IMR-90 (cell line): ENCODE measurements at regions not wholly inside any gene's neighbourhood (a gene's known extent, or its start where the extent isn't known, plus 50 kb on each side); places are given as distances from the start of the nearest gene placed in this dataset.

Experiments used
- ATAC-seq: fragments of 200-7000 bp; cut with Tn5 transposase; 2 replicates; pipeline ENCODE4 v1.9.1; 2020; ENCODE audit warnings: low read depth, mild to moderate bottlenecking, moderate library complexity
- BruUV-seq: library from RNA; stranded (reverse); fragments of 400-500 nt; replicated peaks from 2 replicates; lab custom pipeline; 2021; lab: Mats Ljungman, UMichigan
- CTCF ChIA-PET: fragments of 300-600 bp; formaldehyde crosslinking; extraction: SDS; loops from one replicate; lab custom pipeline; 2021; ENCODE audit warnings: antibody characterized with exemption; lab: Yijun Ruan, JAX
- POLR2A ChIA-PET: fragments of 300-600 bp; sonication (Branson Sonifier 250); formaldehyde crosslinking; loops from one replicate; lab custom pipeline; 2022; ENCODE audit warnings: antibody characterized with exemption; ENCODE audit not compliant: unreplicated experiment; lab: Charles Lee
- DNase-seq: peaks from one replicate; pipeline ENCODE4 v3.0.0; 2013
- H2AFZ ChIP-seq: replicated peaks from 2 replicates; pipeline ENCODE3; 2013; ENCODE audit warnings: low read length, mild to moderate bottlenecking; ENCODE audit not compliant: poor library complexity
- H2AK5ac ChIP-seq: 2 replicates; pipeline ENCODE4 v1.6.1; 2013; ENCODE audit warnings: low read depth, low read length, inconsistent platforms
- H2AK9ac ChIP-seq: replicated peaks from 2 replicates; pipeline ENCODE3; 2013; ENCODE audit warnings: mild to moderate bottlenecking, low read depth, low read length, moderate library complexity; ENCODE audit not compliant: poor library complexity
- H2BK120ac ChIP-seq: 2 replicates; pipeline ENCODE4 v1.6.1; 2013; ENCODE audit warnings: low read depth, low read length, inconsistent platforms
- H2BK15ac ChIP-seq: 3 replicates; pipeline ENCODE4 v1.6.1; 2013; ENCODE audit warnings: low read depth, low read length, inconsistent platforms
- H2BK20ac ChIP-seq: 2 replicates; pipeline ENCODE4 v1.6.1; 2013; ENCODE audit warnings: low read depth, mild to moderate bottlenecking, inconsistent platforms, low read length, moderate library complexity
- H2BK5ac ChIP-seq: 2 replicates; pipeline ENCODE4 v1.6.1; 2013; ENCODE audit warnings: mild to moderate bottlenecking, low read depth, low read length, inconsistent platforms; ENCODE audit not compliant: poor library complexity, severe bottlenecking
- H3K14ac ChIP-seq: replicated peaks from 2 replicates; pipeline ENCODE4 v1.6.1; 2013; ENCODE audit warnings: low read depth, low read length, inconsistent platforms
- H3K18ac ChIP-seq: 2 replicates; pipeline ENCODE4 v1.6.1; 2013; ENCODE audit warnings: low read depth, low read length, control low read depth
- H3K23ac ChIP-seq: 2 replicates; pipeline ENCODE4 v1.6.1; 2013; ENCODE audit warnings: low read depth, low read length, inconsistent platforms
- H3K27ac ChIP-seq: 2 replicates; pipeline ENCODE4 v1.5.1; 2013; ENCODE audit warnings: mild to moderate bottlenecking, control low read depth, low read length; ENCODE audit not compliant: insufficient read depth
- H3K27me3 ChIP-seq: 2 replicates; pipeline ENCODE4 v1.6.1; 2013; ENCODE audit warnings: low read length; ENCODE audit not compliant: control insufficient read depth, insufficient read depth
- H3K36me3 ChIP-seq: 2 replicates; pipeline ENCODE4 v1.6.1; 2013; ENCODE audit warnings: low read length, mixed read lengths; ENCODE audit not compliant: control insufficient read depth, insufficient read depth
- H3K4ac ChIP-seq: 2 replicates; pipeline ENCODE4 v1.6.1; 2013; ENCODE audit warnings: low read depth, low read length, inconsistent platforms
- H3K4me1 ChIP-seq: 2 replicates; pipeline ENCODE4 v1.6.1; 2013; ENCODE audit warnings: low read length, mixed read lengths; ENCODE audit not compliant: control insufficient read depth, insufficient read depth
- H3K4me2 ChIP-seq: 2 replicates; pipeline ENCODE4 v1.6.1; 2013; ENCODE audit warnings: low read depth, mild to moderate bottlenecking, control low read depth, low read length, moderate library complexity
- H3K4me3 ChIP-seq: 2 replicates; pipeline ENCODE4 v1.5.1; 2013; ENCODE audit warnings: low read depth, mild to moderate bottlenecking, control low read depth, low read length, moderate library complexity; ENCODE audit not compliant: insufficient read depth
- H3K56ac ChIP-seq: 2 replicates; pipeline ENCODE4 v1.6.1; 2013; ENCODE audit warnings: low read length, inconsistent platforms; ENCODE audit not compliant: insufficient read depth; ENCODE audit errors: extremely low read depth
- H3K79me1 ChIP-seq, 2 experiments: 2 replicates each; pipeline ENCODE4 v1.6.1; 2013; ENCODE audit warnings: low read length in 2 of 2, inconsistent platforms in 1 of 2, low read depth in 1 of 2
- H3K9ac ChIP-seq: 2 replicates; pipeline ENCODE4 v1.6.1; 2013; ENCODE audit warnings: low read depth, low read length, control low read depth
- H3K9me1 ChIP-seq: 2 replicates; pipeline ENCODE4 v1.6.1; 2013; ENCODE audit warnings: low read length, inconsistent platforms; ENCODE audit not compliant: insufficient read depth
- H3K9me3 ChIP-seq: 2 replicates; pipeline ENCODE4 v1.6.1; 2013; ENCODE audit warnings: low read length; ENCODE audit not compliant: control insufficient read depth, insufficient read depth
- H4K20me1 ChIP-seq: 2 replicates; pipeline ENCODE4 v1.6.1; 2013; ENCODE audit warnings: low read length, inconsistent platforms; ENCODE audit not compliant: insufficient read depth
- H4K5ac ChIP-seq: 2 replicates; pipeline ENCODE4 v1.6.1; 2013; ENCODE audit warnings: mild to moderate bottlenecking, low read depth, low read length, control low read depth
- H4K8ac ChIP-seq, 2 experiments: 2 replicates each; pipeline ENCODE4 v1.6.1; 2013; ENCODE audit warnings: low read depth in 2 of 2, low read length in 2 of 2, control low read depth in 1 of 2, inconsistent platforms in 1 of 2
- H4K91ac ChIP-seq: 2 replicates; pipeline ENCODE4 v1.6.1; 2013; ENCODE audit warnings: low read depth, low read length, inconsistent platforms; ENCODE audit not compliant: insufficient read depth
- BHLHE40 ChIP-seq: fragments of 150-350 bp; IDR thresholded peaks from 2 replicates; pipeline ENCODE4 v1.6.1; 2016; ENCODE audit warnings: mild to moderate bottlenecking, low read depth, low read length
- CEBPB ChIP-seq: IDR thresholded peaks from 2 replicates; pipeline ENCODE4 v1.6.1; 2012; ENCODE audit warnings: low read depth, low read length, improper control_type of control experiment
- CHD1 ChIP-seq: IDR thresholded peaks from 2 replicates; pipeline ENCODE4 v1.6.1; 2012; ENCODE audit warnings: low read depth, low read length, improper control_type of control experiment
- CTCF ChIP-seq: conservative IDR thresholded peaks from 2 replicates; pipeline ENCODE4 v1.5.1; 2012; ENCODE audit warnings: mild to moderate bottlenecking, low read depth, low read length, improper control_type of control experiment
- ELK1 ChIP-seq: fragments of 150-350 bp; IDR thresholded peaks from 2 replicates; pipeline ENCODE4 v1.6.1; 2016; ENCODE audit warnings: low read depth, mild to moderate bottlenecking, low read length, moderate library complexity, borderline replicate concordance
- FOS ChIP-seq: fragments of 150-350 bp; IDR thresholded peaks from 2 replicates; pipeline ENCODE4 v1.6.1; 2016; ENCODE audit warnings: low read depth, low read length
- MAFK ChIP-seq: IDR thresholded peaks from 2 replicates; pipeline ENCODE4 v1.6.1; 2012; ENCODE audit warnings: low read depth, low read length, improper control_type of control experiment
- MAZ ChIP-seq: IDR thresholded peaks from 2 replicates; pipeline ENCODE4 v1.6.1; 2012; ENCODE audit warnings: low read depth, mild to moderate bottlenecking, low read length, improper control_type of control experiment, moderate library complexity, borderline replicate concordance
- MXI1 ChIP-seq: IDR thresholded peaks from 2 replicates; pipeline ENCODE4 v1.6.1; 2012; ENCODE audit warnings: low read depth, mild to moderate bottlenecking, low read length, moderate library complexity, borderline replicate concordance
- NFE2L2 ChIP-seq: fragments of 150-350 bp; IDR thresholded peaks from 2 replicates; pipeline ENCODE4 v1.6.1; 2016; ENCODE audit warnings: low read depth, mild to moderate bottlenecking, low read length
- RAD21 ChIP-seq: IDR thresholded peaks from 2 replicates; pipeline ENCODE4 v1.6.1; 2012; ENCODE audit warnings: low read length, improper control_type of control experiment
- RCOR1 ChIP-seq: IDR thresholded peaks from 2 replicates; pipeline ENCODE4 v1.6.1; 2012; ENCODE audit warnings: mild to moderate bottlenecking, low read length, improper control_type of control experiment; ENCODE audit not compliant: insufficient replicate concordance
- RFX5 ChIP-seq: IDR thresholded peaks from 2 replicates; pipeline ENCODE4 v1.8.0; 2012; ENCODE audit warnings: low read depth, mild to moderate bottlenecking, low read length, moderate library complexity
- SMC3 ChIP-seq: fragments of 150-350 bp; IDR thresholded peaks from 2 replicates; pipeline ENCODE4 v1.6.1; 2016; ENCODE audit warnings: low read depth, mild to moderate bottlenecking, antibody characterized with exemption, low read length, moderate library complexity
- USF2 ChIP-seq: fragments of 150-350 bp; IDR thresholded peaks from 2 replicates; pipeline ENCODE4 v1.6.1; 2017; ENCODE audit warnings: mild to moderate bottlenecking, antibody characterized with exemption, low read length, low read depth
- WGBS, 2 experiments: methylation state at CpG; one replicate each; pipeline versions ENCODE4 v1.1.5 to v1.1.7; 2013; ENCODE audit warnings: missing lambda C conversion rate in 2 of 2; ENCODE audit not compliant: insufficient read length in 1 of 2; ENCODE audit errors: extremely low coverage in 2 of 2; 5-methylcytosine and 5-hydroxymethylcytosine counted together
- dilution Hi-C: fragments of 300-500 bp; cut with HindIII; formaldehyde crosslinking; loops from one replicate; pipeline ENCODE4 v1.14.3; 2018; ENCODE audit warnings: low sequenced_read_pairs; ENCODE audit not compliant: unreplicated experiment
- in situ Hi-C: fragments of 300-500 bp; cut with MboI; formaldehyde crosslinking; loops from 3 replicates; pipeline ENCODE4 v1.14.3; 2019; ENCODE audit warnings: low sequenced_read_pairs, inconsistent platforms, mixed read lengths
- intact Hi-C: fragments of 100-400 bp; cut with micrococcal nuclease; formaldehyde crosslinking; loops from 2 replicates; pipeline ENCODE4 v1.10.0; 2022

GRCh38 chr5:25150819-25151218 lies 506.0 kb upstream of the CDH10 start:
- Histone ChIP-seq H3K56ac (no peak overlapping the region), H3K4me1 (no peaks in the 10 kb centered on the region), H4K5ac (no peak overlapping the region), H3K27ac (no peak overlapping the region), H3K27me3 (no peaks in the 10 kb centered on the region), H3K4me2 (no peak overlapping the region), H4K91ac (no peak overlapping the region), H3K14ac (no peak overlapping the region), H4K8ac (no peak overlapping the region), H3K9me3 (no peaks in the 10 kb centered on the region; the same call in 1 of the 2 replicates), H3K36me3 (no peaks in the 10 kb centered on the region), H3K9me1 (no peaks in the 10 kb centered on the region), H2AFZ (no peak overlapping the region), H2BK15ac (no peak overlapping the region), H2BK120ac (no peak overlapping the region), H3K18ac (no peak overlapping the region), H3K79me1 (no peaks in the 10 kb centered on the region), H3K9ac (no peak overlapping the region), H2BK20ac (no peak overlapping the region), H4K20me1 (no peaks in the 10 kb centered on the region), H2AK9ac (no peak overlapping the region), H3K4me3 (no peak overlapping the region), H2BK5ac (no peak overlapping the region), H2AK5ac (no peak overlapping the region), H3K4ac (no peak overlapping the region), H3K23ac (no peak overlapping the region)
- no TSS peak for BruUV-seq
- intact Hi-C loops, result no loop called here
- no peak for ATAC-seq
- TF ChIP-seq CHD1 (no peak), USF2 (no peak), RAD21 (no peak), SMC3 (no peak), ELK1 (no peak), MAZ (no peak), FOS (no peak), BHLHE40 (no peak), RFX5 (no peak), MXI1 (no peak), MAFK (no peak), CEBPB (no peak), CTCF (no peak), NFE2L2 (no peak), RCOR1 (no peak)
- in situ Hi-C loops, result no loop called here
- ChIA-PET POLR2A (no interaction called here), CTCF (no interaction called here)
- no peak for DNase-seq
- no CpG with 5 or more reads among the region's 1 CpG for WGBS, 2 experiments
- dilution Hi-C loops, result no loop called here
